Cerebellar cortex (tissue), 1 donor: ENCODE measurements at regions not wholly inside any gene's neighbourhood (a gene's known extent, or its start where the extent isn't known, plus 50 kb on each side); places are given as distances from the start of the nearest gene placed in this dataset.

Experiments used
- DNase-seq: peaks from one replicate; pipeline ENCODE4 v3.0.0-alpha.2; 2015; ENCODE audit warnings: low spot score

DNA sequence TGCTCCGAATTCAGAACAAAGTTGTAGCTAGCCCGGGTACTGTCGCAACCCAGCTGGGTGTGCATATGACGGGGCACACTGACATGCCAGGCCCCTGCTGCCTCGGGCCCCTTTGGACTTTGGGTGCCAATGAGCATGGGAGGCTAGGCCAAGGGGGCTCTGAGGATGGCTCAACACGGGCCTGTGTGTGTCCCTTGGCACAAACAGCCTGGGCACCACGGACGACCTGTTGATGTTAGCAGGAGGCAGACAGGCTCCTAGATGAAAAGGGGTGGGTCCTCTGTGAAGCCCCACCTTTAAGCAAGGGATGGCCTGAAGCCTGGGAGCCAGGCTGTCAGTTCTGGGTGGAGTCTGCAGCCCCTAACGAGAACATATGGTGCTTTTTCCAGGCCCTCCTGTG lies 1688.2 kb downstream of the EFNA5 start:
- DNase-seq = no peak

DNA sequence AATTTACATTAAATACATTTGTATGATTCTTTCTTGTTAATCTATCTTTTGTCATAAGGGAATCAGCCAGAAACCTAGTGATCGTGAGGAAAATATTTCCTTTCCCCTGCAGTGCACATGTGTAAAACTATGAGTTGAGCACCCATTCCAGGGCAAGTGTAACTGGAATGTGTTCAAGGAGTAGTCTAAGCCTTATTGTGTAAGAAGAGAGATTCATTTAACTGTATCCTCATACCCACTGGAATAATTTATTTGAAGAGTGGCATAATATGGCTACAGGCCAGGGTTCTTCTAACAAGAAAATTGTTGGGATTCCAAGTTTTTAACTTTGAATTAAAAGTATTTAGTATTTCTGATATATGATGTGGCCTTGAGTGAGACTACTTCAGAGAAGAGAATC lies 1692.7 kb downstream of the EFNA5 start:
- DNase-seq = no peak

DNA sequence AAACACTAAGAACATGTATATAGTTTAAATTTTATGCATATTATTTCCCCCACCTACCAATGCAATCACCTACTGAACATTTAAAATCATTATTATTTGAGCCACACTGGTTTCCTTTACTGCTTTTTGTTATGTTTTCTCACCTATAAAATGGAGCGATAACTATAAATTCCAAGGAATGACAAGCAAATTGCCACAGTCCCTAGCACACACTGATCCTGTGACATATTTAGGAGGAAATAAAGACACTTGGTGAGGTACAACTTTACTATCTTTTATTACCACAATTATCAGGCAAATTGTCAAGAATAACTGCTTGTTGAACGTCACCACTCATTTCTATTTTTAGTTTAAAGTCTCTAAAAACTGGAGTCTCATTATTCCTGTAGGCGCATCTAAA lies 1693.6 kb downstream of the EFNA5 start:
- no peak for DNase-seq

GRCh38 chr5:105970919-105971318 lies 1699.8 kb downstream of the EFNA5 start:
- no peak for DNase-seq

- DNase-seq = no peak
These were observed 1701.8 kb downstream of the EFNA5 start for GRCh38 chr5:105968981-105969380.

GRCh38 chr5:105963696-105964255 lies 1707.0 kb downstream of the EFNA5 start:
- DNase-seq = no peak

DNA sequence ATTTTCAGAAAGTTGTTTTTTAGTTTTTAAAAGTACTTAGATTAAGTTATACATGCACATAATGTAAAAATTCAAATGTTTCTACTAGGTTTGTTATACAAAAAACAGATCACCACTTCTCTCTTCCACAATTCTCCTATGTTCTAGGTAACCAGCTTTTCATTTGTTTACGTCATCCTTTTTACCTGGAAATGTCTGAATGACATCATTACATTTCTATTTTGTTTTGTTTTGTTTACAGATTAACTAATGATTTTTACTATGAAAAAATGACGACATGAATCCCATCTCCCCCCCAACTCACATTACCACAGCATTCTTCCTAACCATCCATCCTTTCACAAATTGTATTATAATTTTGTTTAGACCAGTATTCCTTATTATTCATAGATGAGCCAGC lies 1709.2 kb downstream of the EFNA5 start:
- DNase-seq = no peak

- no peak for DNase-seq
These were observed 1714.1 kb downstream of the EFNA5 start for GRCh38 chr5:105956456-105957196.

DNA sequence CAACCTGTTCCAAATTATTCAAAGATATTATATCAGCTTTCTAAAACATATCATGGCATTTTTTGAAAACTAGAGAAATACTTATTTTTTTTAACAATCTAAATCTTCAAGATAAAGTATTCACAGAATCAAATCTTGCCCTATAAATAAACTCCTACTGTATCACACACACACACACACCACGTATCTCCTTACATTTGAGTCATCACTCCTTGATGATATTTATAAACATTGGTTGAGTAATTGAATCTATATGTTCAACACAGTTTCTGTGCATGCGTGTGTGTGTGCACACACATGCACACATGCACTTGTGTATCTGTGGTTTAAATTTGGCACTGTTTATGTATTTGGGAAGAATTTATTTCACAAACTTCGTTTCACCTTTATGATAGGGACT lies 1716.4 kb downstream of the EFNA5 start:
- DNase-seq = no peak

DNA sequence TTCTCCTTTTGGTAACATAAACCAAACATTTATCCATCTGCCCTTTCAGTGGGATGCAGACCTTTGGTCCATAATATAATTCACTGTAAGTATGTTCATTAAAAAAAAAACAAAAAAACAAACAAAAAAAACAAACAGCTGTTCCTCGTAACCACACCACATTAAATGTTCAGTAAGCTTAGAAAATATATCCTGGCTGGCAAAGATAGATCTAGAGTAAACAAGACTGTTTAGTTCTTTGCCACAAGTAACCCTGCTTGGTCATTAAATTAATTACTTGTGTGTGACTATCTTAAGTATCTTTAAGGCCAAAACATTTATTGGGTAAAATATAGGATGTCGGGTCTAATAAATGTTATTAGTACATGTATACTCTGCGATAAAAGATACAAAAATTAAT lies 1717.1 kb downstream of the EFNA5 start:
- DNase-seq = no peak

GRCh38 chr5:105952875-105953274 lies 1717.9 kb downstream of the EFNA5 start:
- no peak for DNase-seq

DNA sequence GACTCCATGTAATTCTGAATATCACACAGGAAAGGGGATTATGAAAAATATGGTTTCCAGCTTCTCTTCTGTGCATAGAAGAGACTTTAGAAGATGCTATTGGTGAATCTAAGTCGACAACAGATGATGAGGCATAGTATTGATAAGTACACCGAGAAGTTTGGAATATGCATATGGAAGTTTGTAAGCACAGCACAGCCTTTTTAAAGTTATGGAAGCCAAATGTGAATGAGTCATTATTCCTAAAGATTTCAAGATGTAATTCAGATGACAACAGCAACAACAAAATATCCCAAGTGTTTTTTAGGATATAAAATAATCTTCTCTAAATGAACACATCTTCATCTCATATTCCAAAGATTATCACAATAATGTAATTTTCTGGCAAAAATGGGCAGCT lies 1723.3 kb downstream of the EFNA5 start:
- no peak for DNase-seq

DNA sequence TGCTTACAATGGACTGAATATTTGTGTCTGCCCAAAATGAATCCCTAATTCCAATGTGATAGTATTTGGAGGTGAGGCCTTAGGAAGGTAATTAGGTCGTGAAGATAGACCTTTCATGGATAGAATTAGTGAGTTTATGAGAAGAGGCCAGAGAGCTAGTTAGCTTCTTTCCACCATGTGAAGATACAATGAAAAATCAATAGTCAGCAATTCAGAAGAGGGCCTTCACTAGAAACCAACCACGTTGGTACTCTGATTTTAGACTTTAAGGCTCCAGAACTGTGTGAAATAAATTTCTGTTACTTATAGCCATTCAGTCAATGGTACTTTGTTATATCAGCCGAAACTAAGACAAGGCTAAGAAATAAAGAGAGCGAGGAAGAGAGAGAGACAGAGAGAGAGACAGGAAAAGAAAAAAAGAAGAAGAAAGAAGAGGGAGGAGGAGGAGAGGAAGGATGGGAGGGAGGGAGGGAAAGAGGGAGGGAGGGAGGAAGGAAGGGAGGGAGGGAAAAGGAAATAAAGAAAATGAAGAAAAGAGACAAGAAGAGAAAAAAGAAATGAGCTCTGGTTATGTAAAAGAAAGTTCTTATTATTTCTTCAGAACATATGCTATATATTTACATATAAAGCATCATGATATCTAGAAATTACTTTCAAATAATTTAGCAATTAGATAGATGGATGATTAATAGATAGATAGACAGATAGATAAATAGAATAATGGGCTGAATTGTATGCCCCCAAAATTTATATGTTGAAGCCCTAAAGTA lies 1725.3 kb downstream of the EFNA5 start:
- DNase-seq = no peak

DNA sequence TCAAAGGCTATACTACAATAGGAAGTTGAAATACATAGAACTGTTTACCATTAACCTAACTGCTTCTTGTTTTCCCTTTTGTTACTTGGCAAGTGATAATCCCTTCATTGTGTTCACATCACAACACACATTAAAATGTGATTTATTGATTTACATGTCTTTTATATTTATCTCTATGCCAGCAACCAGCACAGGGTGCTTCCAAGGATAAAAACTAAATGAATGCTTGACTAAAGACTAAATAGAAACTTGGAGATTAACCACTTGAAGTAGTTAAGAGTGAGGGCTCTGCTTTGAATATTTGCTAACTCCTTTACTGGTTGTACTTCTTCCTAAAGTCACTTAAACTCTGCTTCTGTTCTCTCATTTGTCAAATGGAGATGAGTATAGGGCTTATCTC lies 1730.6 kb downstream of the EFNA5 start:
- DNase-seq = no peak

- DNase-seq = no peak
These were observed 1736.6 kb downstream of the EFNA5 start for GRCh38 chr5:105934171-105934570.

GRCh38 chr5:105931881-105932421 lies 1738.8 kb downstream of the EFNA5 start:
- no peak for DNase-seq

DNA sequence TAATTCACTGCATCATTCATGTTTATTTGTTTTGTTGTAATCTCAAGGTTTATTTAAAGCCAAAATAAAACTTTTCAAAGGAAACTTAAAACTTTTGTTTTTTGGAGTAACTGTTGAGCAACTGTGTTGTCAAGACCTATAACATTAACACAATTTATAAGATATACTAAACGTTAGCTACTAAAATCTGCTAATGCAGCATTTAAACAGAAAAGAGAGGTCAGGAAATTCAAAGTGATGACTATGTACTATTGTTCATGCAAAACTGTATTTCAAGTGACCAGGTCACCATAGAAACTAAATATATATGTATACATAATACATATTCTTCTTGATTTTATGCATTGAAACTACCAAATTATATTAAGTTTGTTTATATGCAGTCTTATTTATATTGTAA lies 1740.9 kb downstream of the EFNA5 start:
- DNase-seq = no peak

- DNase-seq = no peak
These were observed 1746.4 kb downstream of the EFNA5 start for GRCh38 chr5:105924366-105924765.

GRCh38 chr5:105922574-105922973 lies 1748.2 kb downstream of the EFNA5 start:
- no peak for DNase-seq

GRCh38 chr5:105922080-105922479 lies 1748.7 kb downstream of the EFNA5 start:
- no peak for DNase-seq

GRCh38 chr5:105917189-105917588 lies 1753.5 kb downstream of the EFNA5 start:
- DNase-seq = no peak

DNA sequence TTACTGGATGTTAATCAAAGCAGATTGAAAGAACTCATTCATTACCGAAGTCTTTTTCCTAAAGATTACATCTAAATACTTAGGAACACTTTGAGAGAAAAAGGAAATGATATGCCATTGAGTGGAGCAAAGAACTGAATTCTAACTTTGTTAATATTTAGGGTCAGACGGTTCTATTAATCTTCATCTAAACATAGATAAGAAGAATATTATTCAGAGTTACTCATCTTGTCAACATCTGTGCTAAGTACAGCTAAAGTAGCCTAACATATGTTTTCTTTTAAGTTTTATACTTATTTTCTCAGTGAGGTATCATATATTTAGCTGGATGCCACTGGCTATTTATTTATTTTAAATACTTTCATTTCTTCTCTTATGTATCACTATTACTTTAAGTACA lies 1763.7 kb downstream of the EFNA5 start:
- no peak for DNase-seq

DNA sequence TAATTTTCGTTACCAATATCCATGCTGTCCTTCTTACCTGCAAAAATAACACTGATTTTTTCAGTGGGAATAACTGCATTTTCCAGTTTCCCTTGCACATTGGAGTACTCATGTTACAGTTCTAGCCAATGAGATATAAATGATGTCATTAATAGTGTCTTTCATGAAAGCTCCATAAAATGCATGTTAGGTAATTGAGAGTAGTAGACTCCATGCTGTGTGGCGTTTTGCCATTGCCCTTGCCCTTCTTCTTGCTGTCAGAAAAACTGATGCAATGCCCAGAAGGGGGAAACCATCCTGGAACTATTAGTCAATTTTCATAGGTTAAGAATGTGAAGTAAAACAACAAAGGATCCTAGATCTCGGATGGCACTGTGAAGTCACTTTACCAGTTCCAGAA lies 1765.3 kb downstream of the EFNA5 start:
- no peak for DNase-seq
